Liver (tissue), 3 donors: ENCODE measurements at regions not wholly inside any gene's neighbourhood (a gene's known extent, or its start where the extent isn't known, plus 50 kb on each side); places are given as distances from the start of the nearest gene placed in this dataset.

Experiments used
- EGR1 ChIP-seq, 2 donors: IDR thresholded peaks; 2 replicates each; pipeline ENCODE4 v1.6.1; 2016 to 2018; ENCODE audit warnings: antibody characterized with exemption in 2 of 2, low read depth in 2 of 2
- FOXA1 ChIP-seq: IDR thresholded peaks from 2 replicates; pipeline ENCODE4 v1.6.1; 2016; ENCODE audit warnings: antibody characterized with exemption
- GABPA ChIP-seq, 2 donors: IDR thresholded peaks in 1 of 2; conservative IDR thresholded peaks in 1 of 2; 2 replicates each; pipeline ENCODE4 v1.6.1; 2016; ENCODE audit warnings: antibody characterized with exemption in 2 of 2, mild to moderate bottlenecking in 1 of 2, moderate library complexity in 1 of 2
- JUND ChIP-seq, 2 donors: IDR thresholded peaks; 2 replicates each; pipeline ENCODE4 v1.6.1; 2016; ENCODE audit warnings: antibody characterized with exemption in 2 of 2
- NR2F2 ChIP-seq: IDR thresholded peaks from 2 replicates; pipeline ENCODE4 v1.6.1; 2016; ENCODE audit warnings: antibody characterized with exemption
- RXRA ChIP-seq, 2 donors: IDR thresholded peaks; 2 replicates each; pipeline ENCODE4 v1.6.1; 2017 to 2018; ENCODE audit warnings: antibody characterized with exemption in 2 of 2, mild to moderate bottlenecking in 1 of 2
- SP1 ChIP-seq: IDR thresholded peaks from 2 replicates; pipeline ENCODE4 v1.6.1; 2018; ENCODE audit warnings: antibody characterized with exemption, mild to moderate bottlenecking
- TAF1 ChIP-seq: conservative IDR thresholded peaks from 2 replicates; pipeline ENCODE4 v1.6.1; 2016; ENCODE audit warnings: antibody characterized with exemption, mild to moderate bottlenecking
- YY1 ChIP-seq: IDR thresholded peaks from 2 replicates; pipeline ENCODE4 v1.6.1; 2016; ENCODE audit warnings: antibody characterized with exemption, mild to moderate bottlenecking
- TF ChIP-seq, protein P1 (sequence below): fragments of 150-350 bp; IDR thresholded peaks from 2 replicates; pipeline ENCODE4 v1.5.1; 2017; ENCODE audit warnings: improper control_type of control experiment, low read depth, low read length; ENCODE audit not compliant: missing input control
- TF ChIP-seq, protein P2 (sequence below): IDR thresholded peaks from 2 replicates; pipeline ENCODE4 v1.6.1; 2016; ENCODE audit warnings: antibody characterized with exemption
- TF ChIP-seq, protein P3 (sequence below): IDR thresholded peaks from 2 replicates; pipeline ENCODE4 v1.6.1; 2016; ENCODE audit warnings: antibody characterized with exemption, mild to moderate bottlenecking
- TF ChIP-seq, protein P4 (sequence below): IDR thresholded peaks from 2 replicates; pipeline ENCODE4 v1.6.1; 2016; ENCODE audit warnings: antibody characterized with exemption
- TF ChIP-seq, protein P5 (sequence below): IDR thresholded peaks from 2 replicates; pipeline ENCODE4 v1.6.1; 2016; ENCODE audit warnings: antibody characterized with exemption
- donor health status: healthy.
- donor health status: healthy.

DNA sequence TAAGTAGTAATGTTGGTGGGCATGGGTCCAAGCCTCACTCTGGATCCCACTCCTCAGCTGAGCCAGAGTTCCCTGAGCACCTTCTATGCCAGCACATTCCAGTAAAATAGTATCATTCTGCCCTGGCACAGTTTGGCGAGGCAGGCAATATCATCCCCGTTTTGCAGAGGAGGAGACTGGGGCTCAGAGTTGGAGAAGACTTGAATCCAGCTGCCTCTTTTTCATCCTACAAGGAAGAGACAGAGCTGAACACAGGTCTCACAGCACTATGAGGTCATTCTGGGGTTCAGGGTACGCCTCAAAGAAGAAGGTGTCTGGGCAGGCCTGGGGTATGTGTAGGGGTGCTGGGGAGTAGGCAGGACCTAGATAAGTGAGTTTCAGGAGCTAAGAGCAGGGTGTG, 103.9 kb upstream of the STX18 start:
- TF ChIP-seq, protein P1, sequence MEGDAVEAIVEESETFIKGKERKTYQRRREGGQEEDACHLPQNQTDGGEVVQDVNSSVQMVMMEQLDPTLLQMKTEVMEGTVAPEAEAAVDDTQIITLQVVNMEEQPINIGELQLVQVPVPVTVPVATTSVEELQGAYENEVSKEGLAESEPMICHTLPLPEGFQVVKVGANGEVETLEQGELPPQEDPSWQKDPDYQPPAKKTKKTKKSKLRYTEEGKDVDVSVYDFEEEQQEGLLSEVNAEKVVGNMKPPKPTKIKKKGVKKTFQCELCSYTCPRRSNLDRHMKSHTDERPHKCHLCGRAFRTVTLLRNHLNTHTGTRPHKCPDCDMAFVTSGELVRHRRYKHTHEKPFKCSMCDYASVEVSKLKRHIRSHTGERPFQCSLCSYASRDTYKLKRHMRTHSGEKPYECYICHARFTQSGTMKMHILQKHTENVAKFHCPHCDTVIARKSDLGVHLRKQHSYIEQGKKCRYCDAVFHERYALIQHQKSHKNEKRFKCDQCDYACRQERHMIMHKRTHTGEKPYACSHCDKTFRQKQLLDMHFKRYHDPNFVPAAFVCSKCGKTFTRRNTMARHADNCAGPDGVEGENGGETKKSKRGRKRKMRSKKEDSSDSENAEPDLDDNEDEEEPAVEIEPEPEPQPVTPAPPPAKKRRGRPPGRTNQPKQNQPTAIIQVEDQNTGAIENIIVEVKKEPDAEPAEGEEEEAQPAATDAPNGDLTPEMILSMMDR: no peak
- TF ChIP-seq, protein P2, sequence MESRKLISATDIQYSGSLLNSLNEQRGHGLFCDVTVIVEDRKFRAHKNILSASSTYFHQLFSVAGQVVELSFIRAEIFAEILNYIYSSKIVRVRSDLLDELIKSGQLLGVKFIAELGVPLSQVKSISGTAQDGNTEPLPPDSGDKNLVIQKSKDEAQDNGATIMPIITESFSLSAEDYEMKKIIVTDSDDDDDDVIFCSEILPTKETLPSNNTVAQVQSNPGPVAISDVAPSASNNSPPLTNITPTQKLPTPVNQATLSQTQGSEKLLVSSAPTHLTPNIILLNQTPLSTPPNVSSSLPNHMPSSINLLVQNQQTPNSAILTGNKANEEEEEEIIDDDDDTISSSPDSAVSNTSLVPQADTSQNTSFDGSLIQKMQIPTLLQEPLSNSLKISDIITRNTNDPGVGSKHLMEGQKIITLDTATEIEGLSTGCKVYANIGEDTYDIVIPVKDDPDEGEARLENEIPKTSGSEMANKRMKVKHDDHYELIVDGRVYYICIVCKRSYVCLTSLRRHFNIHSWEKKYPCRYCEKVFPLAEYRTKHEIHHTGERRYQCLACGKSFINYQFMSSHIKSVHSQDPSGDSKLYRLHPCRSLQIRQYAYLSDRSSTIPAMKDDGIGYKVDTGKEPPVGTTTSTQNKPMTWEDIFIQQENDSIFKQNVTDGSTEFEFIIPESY: no peak
- TF ChIP-seq EGR1 (IDR thresholded peaks at IDR 0.05; ENCODE audit: low read depth in 2 of 2) (no peak), GABPA (IDR thresholded peaks at IDR 0.05 in 1 of 2, conservative IDR thresholded peaks at IDR 0.05 in 1 of 2) (no peak), RXRA (IDR thresholded peaks at IDR 0.05) (no peak), TAF1 (no peak), YY1 (no peak), FOXA1 (no peak), NR2F2 (no peak), JUND (IDR thresholded peaks at IDR 0.05) (no peak), SP1 (no peak)
- TF ChIP-seq, protein P3, sequence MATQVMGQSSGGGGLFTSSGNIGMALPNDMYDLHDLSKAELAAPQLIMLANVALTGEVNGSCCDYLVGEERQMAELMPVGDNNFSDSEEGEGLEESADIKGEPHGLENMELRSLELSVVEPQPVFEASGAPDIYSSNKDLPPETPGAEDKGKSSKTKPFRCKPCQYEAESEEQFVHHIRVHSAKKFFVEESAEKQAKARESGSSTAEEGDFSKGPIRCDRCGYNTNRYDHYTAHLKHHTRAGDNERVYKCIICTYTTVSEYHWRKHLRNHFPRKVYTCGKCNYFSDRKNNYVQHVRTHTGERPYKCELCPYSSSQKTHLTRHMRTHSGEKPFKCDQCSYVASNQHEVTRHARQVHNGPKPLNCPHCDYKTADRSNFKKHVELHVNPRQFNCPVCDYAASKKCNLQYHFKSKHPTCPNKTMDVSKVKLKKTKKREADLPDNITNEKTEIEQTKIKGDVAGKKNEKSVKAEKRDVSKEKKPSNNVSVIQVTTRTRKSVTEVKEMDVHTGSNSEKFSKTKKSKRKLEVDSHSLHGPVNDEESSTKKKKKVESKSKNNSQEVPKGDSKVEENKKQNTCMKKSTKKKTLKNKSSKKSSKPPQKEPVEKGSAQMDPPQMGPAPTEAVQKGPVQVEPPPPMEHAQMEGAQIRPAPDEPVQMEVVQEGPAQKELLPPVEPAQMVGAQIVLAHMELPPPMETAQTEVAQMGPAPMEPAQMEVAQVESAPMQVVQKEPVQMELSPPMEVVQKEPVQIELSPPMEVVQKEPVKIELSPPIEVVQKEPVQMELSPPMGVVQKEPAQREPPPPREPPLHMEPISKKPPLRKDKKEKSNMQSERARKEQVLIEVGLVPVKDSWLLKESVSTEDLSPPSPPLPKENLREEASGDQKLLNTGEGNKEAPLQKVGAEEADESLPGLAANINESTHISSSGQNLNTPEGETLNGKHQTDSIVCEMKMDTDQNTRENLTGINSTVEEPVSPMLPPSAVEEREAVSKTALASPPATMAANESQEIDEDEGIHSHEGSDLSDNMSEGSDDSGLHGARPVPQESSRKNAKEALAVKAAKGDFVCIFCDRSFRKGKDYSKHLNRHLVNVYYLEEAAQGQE: no peak
- TF ChIP-seq, protein P4, sequence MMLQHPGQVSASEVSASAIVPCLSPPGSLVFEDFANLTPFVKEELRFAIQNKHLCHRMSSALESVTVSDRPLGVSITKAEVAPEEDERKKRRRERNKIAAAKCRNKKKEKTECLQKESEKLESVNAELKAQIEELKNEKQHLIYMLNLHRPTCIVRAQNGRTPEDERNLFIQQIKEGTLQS: no peak
- TF ChIP-seq, protein P5, sequence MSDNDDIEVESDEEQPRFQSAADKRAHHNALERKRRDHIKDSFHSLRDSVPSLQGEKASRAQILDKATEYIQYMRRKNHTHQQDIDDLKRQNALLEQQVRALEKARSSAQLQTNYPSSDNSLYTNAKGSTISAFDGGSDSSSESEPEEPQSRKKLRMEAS: no peak
